ENCODE measurements at regions not wholly inside any gene's neighbourhood (a gene's known extent, or its start where the extent isn't known, plus 50 kb on each side); places are given as distances from the start of the nearest gene placed in this dataset.

GRCh38 chr18:10332452-10332851, 122.0 kb upstream of the APCDD1 start (continued):
- TF ChIP-seq, protein P1, sequence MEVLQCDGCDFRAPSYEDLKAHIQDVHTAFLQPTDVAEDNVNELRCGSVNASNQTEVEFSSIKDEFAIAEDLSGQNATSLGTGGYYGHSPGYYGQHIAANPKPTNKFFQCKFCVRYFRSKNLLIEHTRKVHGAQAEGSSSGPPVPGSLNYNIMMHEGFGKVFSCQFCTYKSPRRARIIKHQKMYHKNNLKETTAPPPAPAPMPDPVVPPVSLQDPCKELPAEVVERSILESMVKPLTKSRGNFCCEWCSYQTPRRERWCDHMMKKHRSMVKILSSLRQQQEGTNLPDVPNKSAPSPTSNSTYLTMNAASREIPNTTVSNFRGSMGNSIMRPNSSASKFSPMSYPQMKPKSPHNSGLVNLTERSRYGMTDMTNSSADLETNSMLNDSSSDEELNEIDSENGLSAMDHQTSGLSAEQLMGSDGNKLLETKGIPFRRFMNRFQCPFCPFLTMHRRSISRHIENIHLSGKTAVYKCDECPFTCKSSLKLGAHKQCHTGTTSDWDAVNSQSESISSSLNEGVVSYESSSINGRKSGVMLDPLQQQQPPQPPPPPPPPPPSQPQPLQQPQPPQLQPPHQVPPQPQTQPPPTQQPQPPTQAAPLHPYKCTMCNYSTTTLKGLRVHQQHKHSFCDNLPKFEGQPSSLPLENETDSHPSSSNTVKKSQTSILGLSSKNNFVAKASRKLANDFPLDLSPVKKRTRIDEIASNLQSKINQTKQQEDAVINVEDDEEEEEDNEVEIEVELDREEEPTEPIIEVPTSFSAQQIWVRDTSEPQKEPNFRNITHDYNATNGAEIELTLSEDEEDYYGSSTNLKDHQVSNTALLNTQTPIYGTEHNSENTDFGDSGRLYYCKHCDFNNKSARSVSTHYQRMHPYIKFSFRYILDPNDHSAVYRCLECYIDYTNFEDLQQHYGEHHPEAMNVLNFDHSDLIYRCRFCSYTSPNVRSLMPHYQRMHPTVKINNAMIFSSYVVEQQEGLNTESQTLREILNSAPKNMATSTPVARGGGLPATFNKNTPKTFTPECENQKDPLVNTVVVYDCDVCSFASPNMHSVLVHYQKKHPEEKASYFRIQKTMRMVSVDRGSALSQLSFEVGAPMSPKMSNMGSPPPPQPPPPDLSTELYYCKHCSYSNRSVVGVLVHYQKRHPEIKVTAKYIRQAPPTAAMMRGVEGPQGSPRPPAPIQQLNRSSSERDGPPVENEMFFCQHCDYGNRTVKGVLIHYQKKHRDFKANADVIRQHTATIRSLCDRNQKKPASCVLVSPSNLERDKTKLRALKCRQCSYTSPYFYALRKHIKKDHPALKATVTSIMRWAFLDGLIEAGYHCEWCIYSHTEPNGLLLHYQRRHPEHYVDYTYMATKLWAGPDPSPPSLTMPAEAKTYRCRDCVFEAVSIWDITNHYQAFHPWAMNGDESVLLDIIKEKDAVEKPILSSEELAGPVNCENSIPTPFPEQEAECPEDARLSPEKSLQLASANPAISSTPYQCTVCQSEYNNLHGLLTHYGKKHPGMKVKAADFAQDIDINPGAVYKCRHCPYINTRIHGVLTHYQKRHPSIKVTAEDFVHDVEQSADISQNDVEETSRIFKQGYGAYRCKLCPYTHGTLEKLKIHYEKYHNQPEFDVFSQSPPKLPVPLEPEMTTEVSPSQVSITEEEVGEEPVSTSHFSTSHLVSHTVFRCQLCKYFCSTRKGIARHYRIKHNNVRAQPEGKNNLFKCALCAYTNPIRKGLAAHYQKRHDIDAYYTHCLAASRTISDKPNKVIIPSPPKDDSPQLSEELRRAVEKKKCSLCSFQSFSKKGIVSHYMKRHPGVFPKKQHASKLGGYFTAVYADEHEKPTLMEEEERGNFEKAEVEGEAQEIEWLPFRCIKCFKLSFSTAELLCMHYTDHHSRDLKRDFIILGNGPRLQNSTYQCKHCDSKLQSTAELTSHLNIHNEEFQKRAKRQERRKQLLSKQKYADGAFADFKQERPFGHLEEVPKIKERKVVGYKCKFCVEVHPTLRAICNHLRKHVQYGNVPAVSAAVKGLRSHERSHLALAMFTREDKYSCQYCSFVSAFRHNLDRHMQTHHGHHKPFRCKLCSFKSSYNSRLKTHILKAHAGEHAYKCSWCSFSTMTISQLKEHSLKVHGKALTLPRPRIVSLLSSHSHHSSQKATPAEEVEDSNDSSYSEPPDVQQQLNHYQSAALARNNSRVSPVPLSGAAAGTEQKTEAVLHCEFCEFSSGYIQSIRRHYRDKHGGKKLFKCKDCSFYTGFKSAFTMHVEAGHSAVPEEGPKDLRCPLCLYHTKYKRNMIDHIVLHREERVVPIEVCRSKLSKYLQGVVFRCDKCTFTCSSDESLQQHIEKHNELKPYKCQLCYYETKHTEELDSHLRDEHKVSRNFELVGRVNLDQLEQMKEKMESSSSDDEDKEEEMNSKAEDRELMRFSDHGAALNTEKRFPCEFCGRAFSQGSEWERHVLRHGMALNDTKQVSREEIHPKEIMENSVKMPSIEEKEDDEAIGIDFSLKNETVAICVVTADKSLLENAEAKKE (CRISPR knock-in tag; IDR thresholded peaks at IDR 0.05), result no peak
- no peak for TF ChIP-seq JUNB (IDR thresholded peaks at IDR 0.05; ENCODE audit: unreplicated experiment)

DNA sequence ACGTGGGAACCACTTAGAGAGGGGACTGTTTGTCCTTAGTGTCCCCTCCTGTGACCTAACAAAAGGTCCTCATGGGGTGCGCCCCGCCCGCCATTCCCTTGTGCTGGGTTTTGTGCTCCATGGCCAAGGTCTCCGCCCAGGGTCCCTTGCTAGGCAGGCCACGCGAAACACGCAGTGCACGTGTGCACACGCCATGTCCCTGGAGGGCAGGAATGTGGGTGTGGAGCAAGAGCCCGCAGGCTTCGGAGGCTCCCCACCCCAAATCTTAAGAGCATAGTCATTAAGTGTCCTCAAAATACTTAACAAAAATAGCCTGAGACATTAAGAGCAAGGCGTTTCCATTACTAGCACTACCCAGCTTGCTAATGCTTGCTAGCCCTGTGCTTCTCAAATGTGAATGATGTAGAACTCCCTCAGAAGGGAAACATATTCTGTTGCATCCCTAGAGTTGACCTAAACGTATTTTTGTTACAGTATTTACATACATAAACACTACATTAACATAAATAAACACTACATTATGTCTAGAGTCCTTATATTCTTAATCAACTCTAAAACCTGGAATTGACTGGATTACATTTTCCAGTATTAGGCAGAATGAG, 117.6 kb upstream of the APCDD1 start:
- Histone ChIP-seq H3K4me1 (ENCODE audit: insufficient read depth) (no peaks in the 10 kb centered on the region), H3K36me3 (ENCODE audit: insufficient read depth) (no peaks in the 10 kb centered on the region), H3K27me3 (ENCODE audit: insufficient read depth) (no peaks in the 10 kb centered on the region), H4K20me1 (replicated peaks; ENCODE audit: insufficient read depth) (no peaks in the 10 kb centered on the region), H2AFZ (no peak overlapping the region), H3K4me3 (no peak overlapping the region), H3K4me2 (no peak overlapping the region), H3K9me2 (ENCODE audit: insufficient read depth) (no peaks in the 10 kb centered on the region), H3K27ac (ENCODE audit: low read depth) (no peak overlapping the region), H3K79me2 (replicated peaks; ENCODE audit: insufficient read depth) (no peaks in the 10 kb centered on the region), H3F3A (replicated peaks; ENCODE audit: low read depth) (no peaks in the 10 kb centered on the region)
- ATAC-seq, result no peak
- Mint-ChIP-seq H3K27me3 (ENCODE audit: insufficient read depth, low read depth, poor library complexity) (peaks cover 3% of the 10 kb centered on the region), H3K4me1 (no peaks in the 10 kb centered on the region; the same call in 2 of the 3 replicates), H3K27ac (no peak overlapping the region), H3K36me3 (ENCODE audit: low read depth) (peaks cover 4% of the 10 kb centered on the region; the same call in 1 of the 3 replicates), H3K9me3 (peaks cover 4% of the 10 kb centered on the region; the same call in 2 of the 3 replicates), H3K4me3 (no peak overlapping the region)
- no peak for DNase-seq (ENCODE audit: low spot score)
- TF ChIP-seq EZH2 (IDR thresholded peaks at IDR 0.05; ENCODE audit: low read depth, unreplicated experiment) (no peak), CREB1 (CRISPR knock-in tag; IDR thresholded peaks at IDR 0.05; ENCODE audit: low read depth) (no peak), POLR2AphosphoS5 (IDR thresholded peaks at IDR 0.05; ENCODE audit: low read depth) (no peak), NANOG (IDR thresholded peaks at IDR 0.05; ENCODE audit: borderline replicate concordance) (no peak), ZNF114 (CRISPR knock-in tag; IDR thresholded peaks at IDR 0.05) (no peak)
- TF ChIP-seq, protein P2, sequence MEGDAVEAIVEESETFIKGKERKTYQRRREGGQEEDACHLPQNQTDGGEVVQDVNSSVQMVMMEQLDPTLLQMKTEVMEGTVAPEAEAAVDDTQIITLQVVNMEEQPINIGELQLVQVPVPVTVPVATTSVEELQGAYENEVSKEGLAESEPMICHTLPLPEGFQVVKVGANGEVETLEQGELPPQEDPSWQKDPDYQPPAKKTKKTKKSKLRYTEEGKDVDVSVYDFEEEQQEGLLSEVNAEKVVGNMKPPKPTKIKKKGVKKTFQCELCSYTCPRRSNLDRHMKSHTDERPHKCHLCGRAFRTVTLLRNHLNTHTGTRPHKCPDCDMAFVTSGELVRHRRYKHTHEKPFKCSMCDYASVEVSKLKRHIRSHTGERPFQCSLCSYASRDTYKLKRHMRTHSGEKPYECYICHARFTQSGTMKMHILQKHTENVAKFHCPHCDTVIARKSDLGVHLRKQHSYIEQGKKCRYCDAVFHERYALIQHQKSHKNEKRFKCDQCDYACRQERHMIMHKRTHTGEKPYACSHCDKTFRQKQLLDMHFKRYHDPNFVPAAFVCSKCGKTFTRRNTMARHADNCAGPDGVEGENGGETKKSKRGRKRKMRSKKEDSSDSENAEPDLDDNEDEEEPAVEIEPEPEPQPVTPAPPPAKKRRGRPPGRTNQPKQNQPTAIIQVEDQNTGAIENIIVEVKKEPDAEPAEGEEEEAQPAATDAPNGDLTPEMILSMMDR (conservative IDR thresholded peaks at IDR 0.05; ENCODE audit: low read depth in 2 of 2), result no peak
- TF ChIP-seq, protein P1 (CRISPR knock-in tag; IDR thresholded peaks at IDR 0.05), result no peak
